ENCODE measurements at regions not wholly inside any gene's neighbourhood (a gene's known extent, or its start where the extent isn't known, plus 50 kb on each side); places are given as distances from the start of the nearest gene placed in this dataset.

DNA sequence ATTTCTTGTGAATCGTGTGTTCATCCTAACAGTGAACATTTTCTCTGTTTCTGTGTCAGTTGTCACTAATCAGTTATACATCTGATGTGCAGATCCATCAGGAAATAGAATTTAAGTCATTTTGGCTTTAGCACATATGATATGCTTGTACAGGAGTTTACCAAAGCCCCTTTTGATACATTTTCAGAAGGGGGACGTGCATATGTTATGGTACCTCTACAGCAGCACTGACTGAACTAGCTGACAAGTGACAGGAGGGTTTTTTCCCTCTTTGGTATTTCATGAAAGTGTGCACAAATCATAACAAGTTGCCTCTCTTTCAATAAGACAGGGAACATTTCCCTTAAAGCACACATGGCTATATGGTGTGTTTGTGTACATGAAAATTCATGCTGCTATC, 536.5 kb downstream of the PLCL1 start:
- ChIA-PET CTCF (no interaction called here), POLR2A (no interaction called here)
- DNase-seq (ENCODE audit: low read depth, low spot score): no peak
- Histone ChIP-seq H3K27me3 (ENCODE audit: control insufficient read depth, insufficient read depth, low read length) (peaks cover 3% of the 10 kb centered on the region), H3K9me3 (ENCODE audit: control insufficient read depth, insufficient read depth, low read length) (no peaks in the 10 kb centered on the region), H3K4me3 (ENCODE audit: low read depth, low read length) (no peak overlapping the region), H3K27ac (ENCODE audit: low read depth, low read length) (no peak overlapping the region)
- TF ChIP-seq, protein P1, sequence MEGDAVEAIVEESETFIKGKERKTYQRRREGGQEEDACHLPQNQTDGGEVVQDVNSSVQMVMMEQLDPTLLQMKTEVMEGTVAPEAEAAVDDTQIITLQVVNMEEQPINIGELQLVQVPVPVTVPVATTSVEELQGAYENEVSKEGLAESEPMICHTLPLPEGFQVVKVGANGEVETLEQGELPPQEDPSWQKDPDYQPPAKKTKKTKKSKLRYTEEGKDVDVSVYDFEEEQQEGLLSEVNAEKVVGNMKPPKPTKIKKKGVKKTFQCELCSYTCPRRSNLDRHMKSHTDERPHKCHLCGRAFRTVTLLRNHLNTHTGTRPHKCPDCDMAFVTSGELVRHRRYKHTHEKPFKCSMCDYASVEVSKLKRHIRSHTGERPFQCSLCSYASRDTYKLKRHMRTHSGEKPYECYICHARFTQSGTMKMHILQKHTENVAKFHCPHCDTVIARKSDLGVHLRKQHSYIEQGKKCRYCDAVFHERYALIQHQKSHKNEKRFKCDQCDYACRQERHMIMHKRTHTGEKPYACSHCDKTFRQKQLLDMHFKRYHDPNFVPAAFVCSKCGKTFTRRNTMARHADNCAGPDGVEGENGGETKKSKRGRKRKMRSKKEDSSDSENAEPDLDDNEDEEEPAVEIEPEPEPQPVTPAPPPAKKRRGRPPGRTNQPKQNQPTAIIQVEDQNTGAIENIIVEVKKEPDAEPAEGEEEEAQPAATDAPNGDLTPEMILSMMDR (IDR thresholded peaks at IDR 0.05; ENCODE audit: low read depth, low read length): no peak

DNA sequence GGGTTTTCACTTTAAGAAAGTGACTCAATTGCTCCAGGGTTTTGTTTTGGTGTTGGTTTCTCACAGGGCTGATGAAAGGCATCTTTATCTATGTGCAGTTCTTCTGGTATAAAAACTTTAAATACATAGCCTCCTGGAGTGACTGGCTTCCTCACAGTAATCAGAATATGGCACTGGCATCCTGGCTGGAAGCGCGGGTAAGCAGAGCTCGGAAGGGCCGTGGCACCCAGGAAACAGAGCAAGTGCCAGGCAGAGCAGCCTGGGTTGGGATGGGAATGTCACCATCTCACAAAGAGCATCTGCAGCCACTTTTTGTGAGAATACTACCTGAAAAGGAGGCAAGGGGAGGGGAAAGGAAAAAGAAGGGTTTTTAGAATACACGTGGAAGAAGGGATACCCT, 534.7 kb downstream of the PLCL1 start:
- DNase-seq (ENCODE audit: low read depth, low spot score): no peak
- ChIA-PET POLR2A (no interaction called here), CTCF (no interaction called here)
- Histone ChIP-seq H3K9me3 (ENCODE audit: control insufficient read depth, insufficient read depth, low read length) (no peaks in the 10 kb centered on the region), H3K4me3 (ENCODE audit: low read depth, low read length) (no peak overlapping the region), H3K27ac (ENCODE audit: low read depth, low read length) (no peak overlapping the region), H3K27me3 (ENCODE audit: control insufficient read depth, insufficient read depth, low read length) (peaks cover 3% of the 10 kb centered on the region)
- TF ChIP-seq, protein P1 (IDR thresholded peaks at IDR 0.05; ENCODE audit: low read depth, low read length): no peak

DNA sequence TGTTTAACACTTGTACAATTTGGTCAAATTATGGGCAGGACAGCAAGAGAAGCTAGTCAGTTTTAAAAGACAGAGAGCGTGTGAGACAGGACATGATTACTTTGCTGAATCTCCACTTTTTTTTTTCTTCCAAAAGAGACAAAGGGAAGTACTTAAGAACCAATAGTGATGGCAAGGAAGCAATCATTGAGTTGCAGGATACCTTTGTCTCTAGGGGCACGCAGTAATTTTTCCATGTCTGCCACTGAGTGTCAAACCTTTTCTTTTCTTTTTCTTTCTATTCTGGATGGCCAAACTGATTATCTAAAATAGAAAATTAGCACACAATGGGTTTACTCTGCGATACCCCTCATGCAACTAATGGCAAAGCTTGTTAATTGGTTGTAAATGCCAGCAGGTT, 533.0 kb downstream of the PLCL1 start:
- no peak overlapping the region for H3K27ac ChIP-seq (ENCODE audit: low read depth, low read length)
- H3K9me3 ChIP-seq (ENCODE audit: control insufficient read depth, insufficient read depth, low read length): no peaks in the 10 kb centered on the region
- POLR2A ChIA-PET: no interaction called here
- DNase-seq (ENCODE audit: low read depth, low spot score): no peak
- TF ChIP-seq, protein P1 (IDR thresholded peaks at IDR 0.05; ENCODE audit: low read depth, low read length): no peak
- CTCF ChIA-PET: interaction anchor here (1.1 to 1.2 kb wide), 2 partner anchors 23 to 37 kb away, joined by 3 to 4 read pairs; no protein-coding TSS in a partner anchor
- no peak overlapping the region for H3K4me3 ChIP-seq (ENCODE audit: low read depth, low read length)
- peaks cover 3% of the 10 kb centered on the region for H3K27me3 ChIP-seq (ENCODE audit: control insufficient read depth, insufficient read depth, low read length)

DNA sequence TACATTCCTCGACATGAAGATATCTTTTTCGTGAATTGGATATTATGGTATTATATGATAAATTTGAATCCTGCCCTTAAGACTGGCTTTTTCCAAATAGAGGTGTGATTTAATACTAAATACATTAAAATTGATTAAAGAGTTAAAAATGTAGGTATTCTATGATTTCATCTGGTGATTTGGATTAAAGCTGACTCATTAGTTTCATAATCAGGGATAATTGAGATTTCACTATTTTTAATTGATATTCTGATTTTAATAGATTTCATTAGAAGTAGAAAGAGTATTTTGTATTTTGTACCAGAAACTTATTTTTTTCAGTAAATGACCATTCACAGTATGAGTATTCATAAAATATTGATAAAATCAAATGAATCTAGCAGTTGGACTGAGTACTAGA, 524.1 kb downstream of the PLCL1 start:
- ChIA-PET CTCF (interaction anchor here (1.3 kb wide), 1 partner anchor 19 kb away, joined by 4 read pairs; no protein-coding TSS in a partner anchor), POLR2A (no interaction called here)
- no peak overlapping the region for H3K4me3 ChIP-seq (ENCODE audit: low read depth, low read length)

DNA sequence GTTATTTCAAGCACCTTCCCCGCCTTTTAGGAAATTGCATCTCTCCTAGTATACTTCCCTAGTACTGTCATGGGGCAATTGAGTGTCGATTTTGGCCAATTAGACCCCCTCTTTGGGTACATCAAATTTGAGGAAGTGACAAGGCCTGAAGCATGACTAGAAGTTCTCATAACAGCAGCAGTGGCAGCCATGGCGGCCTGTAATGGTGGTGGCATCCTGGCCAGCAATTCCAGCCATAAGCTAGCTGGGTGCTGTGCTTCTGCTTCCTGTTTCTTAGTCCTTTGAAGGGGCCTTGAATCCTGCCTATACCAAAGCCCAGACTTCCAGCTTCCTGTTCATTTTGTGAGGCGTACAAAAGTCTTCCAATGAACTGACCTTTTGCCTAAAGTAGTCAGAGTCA, 523.1 kb downstream of the PLCL1 start:
- H3K4me3 ChIP-seq (ENCODE audit: low read depth, low read length): no peak overlapping the region
- no peak for DNase-seq (ENCODE audit: low read depth, low spot score)
- H3K9me3 ChIP-seq (ENCODE audit: control insufficient read depth, insufficient read depth, low read length): no peaks in the 10 kb centered on the region
- CTCF ChIA-PET: no interaction called here
- TF ChIP-seq, protein P1 (IDR thresholded peaks at IDR 0.05; ENCODE audit: low read depth, low read length): no peak
- no peak overlapping the region for H3K27ac ChIP-seq (ENCODE audit: low read depth, low read length)
- no peaks in the 10 kb centered on the region for H3K27me3 ChIP-seq (ENCODE audit: control insufficient read depth, insufficient read depth, low read length)
- POLR2A ChIA-PET: no interaction called here

More for the DNA sequence above, 524.1 kb downstream of the PLCL1 start:
- Histone ChIP-seq H3K27ac (ENCODE audit: low read depth, low read length) (no peak overlapping the region), H3K9me3 (ENCODE audit: control insufficient read depth, insufficient read depth, low read length) (no peaks in the 10 kb centered on the region), H3K27me3 (ENCODE audit: control insufficient read depth, insufficient read depth, low read length) (no peaks in the 10 kb centered on the region)
- TF ChIP-seq, protein P1 (IDR thresholded peaks at IDR 0.05; ENCODE audit: low read depth, low read length): no peak
- DNase-seq (ENCODE audit: low read depth, low spot score): no peak

Measured in AG04450 (cell line).